Femur (tissue), 1 donor: ENCODE measurements at regions not wholly inside any gene's neighbourhood (a gene's known extent, or its start where the extent isn't known, plus 50 kb on each side); places are given as distances from the start of the nearest gene placed in this dataset.
"Not testable (repeated sequence)": the region's sequence is repeated elsewhere in the genome, so short reads cannot be mapped to it uniquely, and the experiment has no call there.

Experiments used
- DNase-seq: peaks from one replicate; pipeline ENCODE4 v3.0.0-alpha.2; 2017

GRCh38 chr9:66152406-66152805 lies 415.5 kb downstream of the FOXD4L4 start:
- DNase-seq: not testable (repeated sequence)

DNA sequence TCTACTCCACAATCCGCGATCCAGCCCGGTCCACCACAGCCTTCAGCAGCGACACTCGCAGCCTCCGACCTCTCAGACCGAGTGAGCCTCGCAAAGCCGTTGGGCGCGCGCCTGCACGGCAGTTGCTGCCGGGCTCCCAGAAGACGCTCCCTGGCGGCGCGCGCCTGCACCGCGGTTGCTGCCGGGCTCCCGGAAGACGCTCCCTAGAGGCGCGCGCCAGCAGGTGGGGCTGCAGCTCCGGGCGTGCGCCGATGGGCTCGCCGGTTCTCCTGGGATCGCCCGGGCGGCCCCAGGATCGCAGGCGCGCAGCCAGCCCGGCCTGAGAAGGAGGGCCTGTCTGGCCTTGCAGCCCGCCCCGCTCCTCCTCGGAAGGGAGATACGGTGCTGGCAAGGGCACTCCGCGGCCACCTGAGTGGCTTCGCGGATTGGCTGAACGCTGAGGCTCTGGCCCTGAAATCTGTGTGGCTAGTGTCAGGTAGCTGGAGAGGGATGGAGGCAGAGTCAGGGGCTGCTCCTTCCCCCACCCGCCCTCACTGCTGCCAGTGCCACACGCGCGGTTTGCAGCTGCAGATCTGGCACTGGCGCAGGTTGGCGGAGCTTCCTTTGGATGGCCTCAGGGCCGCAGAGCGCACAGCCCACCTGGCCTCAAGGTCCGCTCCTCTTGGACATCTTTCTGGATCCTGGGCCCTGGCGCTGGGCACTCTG lies 416.2 kb downstream of the FOXD4L4 start:
- DNase-seq: peak; percentile 17

- not testable (repeated sequence) for DNase-seq
Observed at GRCh38 chr9:66153971-66154691, 417.2 kb downstream of the FOXD4L4 start.

DNA sequence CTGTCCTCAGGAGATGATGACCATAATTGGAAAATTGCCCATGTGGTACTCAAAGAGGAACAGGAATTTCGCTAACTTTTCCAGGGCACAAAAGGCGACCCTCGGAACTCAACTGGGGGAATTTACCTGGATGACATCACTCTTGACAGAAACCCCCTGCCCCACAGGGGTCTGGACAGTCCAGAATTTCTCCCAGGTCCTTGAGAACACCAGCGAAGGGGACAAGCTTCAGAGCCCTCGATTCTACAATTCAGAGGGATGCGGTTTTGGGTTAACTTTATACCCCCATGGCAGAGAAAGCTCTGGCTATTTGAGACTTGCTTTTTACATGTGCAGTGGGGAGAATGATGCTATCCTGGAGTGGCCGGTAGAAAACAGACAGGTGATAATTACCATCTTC lies 445.4 kb downstream of the FOXD4L4 start:
- not testable (repeated sequence) for DNase-seq

GRCh38 chr9:66183648-66184047 lies 446.7 kb downstream of the FOXD4L4 start:
- DNase-seq: not testable (repeated sequence)

GRCh38 chr9:66197199-66197598 lies 460.3 kb downstream of the FOXD4L4 start:
- DNase-seq: not testable (repeated sequence)

DNA sequence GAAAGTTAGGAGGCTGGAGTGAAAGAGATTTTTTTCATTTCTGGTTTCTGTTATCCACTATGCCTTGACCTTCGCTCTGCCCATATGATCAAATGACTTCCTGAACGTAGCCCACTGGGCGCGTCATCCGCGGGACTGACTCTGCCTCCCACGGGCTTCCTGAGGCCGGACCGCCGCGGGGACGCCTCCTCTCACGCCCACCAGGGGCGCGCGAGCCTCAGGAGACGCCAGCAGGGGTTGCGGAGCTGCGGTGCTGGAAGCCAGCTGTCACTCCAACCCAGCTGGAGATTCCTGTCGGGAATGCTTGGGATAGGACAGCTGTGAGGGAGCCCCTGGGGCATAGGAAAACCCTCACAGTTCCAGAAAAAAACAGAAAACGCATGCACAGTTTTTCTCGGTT lies 461.5 kb downstream of the FOXD4L4 start:
- DNase-seq: not testable (repeated sequence)

DNA sequence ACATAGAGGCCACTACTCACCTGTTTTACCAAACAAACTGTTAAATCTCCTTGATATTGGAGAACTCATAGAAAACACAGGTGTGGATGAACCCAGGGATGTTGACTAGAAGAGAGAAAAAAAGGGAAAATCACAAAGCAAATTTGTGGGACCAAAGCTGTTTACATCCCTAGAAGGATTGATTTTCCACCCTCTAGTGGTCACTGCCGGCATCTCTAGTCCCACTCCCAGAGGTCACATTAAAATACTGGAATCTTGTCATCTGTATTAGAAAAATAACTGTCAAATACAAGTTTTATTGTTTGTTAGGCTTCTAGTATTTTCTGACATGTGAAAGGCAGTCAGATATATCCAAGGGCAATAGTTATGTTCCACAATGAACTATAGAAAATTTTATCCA lies 469.7 kb downstream of the FOXD4L4 start:
- DNase-seq: not testable (repeated sequence)

- not testable (repeated sequence) for DNase-seq
Observed at GRCh38 chr9:66207914-66208313, 471.0 kb downstream of the FOXD4L4 start.

GRCh38 chr9:66244763-66245162 lies 507.8 kb downstream of the FOXD4L4 start:
- DNase-seq: not testable (repeated sequence)

- not testable (repeated sequence) for DNase-seq
Observed at GRCh38 chr9:66245481-66245880, 508.5 kb downstream of the FOXD4L4 start.

- DNase-seq: not testable (repeated sequence)
Observed at GRCh38 chr9:66257581-66257980, 520.6 kb downstream of the FOXD4L4 start.

- DNase-seq: not testable (repeated sequence)
Observed at GRCh38 chr9:66261576-66261975, 524.6 kb downstream of the FOXD4L4 start.

GRCh38 chr9:66263621-66264020 lies 526.7 kb downstream of the FOXD4L4 start:
- DNase-seq: not testable (repeated sequence)

- not testable (repeated sequence) for DNase-seq
Observed at GRCh38 chr9:66264786-66265185, 527.8 kb downstream of the FOXD4L4 start.

- not testable (repeated sequence) for DNase-seq
Observed at GRCh38 chr9:66266202-66266601, 529.3 kb downstream of the FOXD4L4 start.

- DNase-seq: not testable (repeated sequence)
Observed at GRCh38 chr9:66266856-66267430, 530.0 kb downstream of the FOXD4L4 start.

- DNase-seq: not testable (repeated sequence)
Observed at GRCh38 chr9:66267684-66268083, 530.7 kb downstream of the FOXD4L4 start.

DNA sequence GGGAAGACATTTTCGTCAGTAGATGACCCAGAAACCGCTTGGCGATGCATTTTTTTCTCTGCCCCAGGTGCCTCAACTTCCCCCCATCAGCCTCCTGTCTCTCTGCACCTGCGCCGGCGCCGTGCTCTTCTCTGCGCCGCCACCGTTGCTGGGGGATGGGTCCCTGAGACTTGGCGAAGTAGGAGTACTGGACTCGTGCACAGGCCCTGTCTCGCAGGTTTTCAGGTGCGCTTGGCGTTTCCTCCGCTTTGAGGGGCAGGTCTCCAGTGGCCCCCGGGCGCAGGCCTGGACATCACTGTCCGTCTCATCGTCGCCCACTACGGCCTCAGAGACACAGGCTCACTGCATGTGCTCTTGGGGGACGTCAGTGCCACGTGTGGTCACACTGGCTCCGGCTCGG lies 532.1 kb downstream of the FOXD4L4 start:
- not testable (repeated sequence) for DNase-seq

DNA sequence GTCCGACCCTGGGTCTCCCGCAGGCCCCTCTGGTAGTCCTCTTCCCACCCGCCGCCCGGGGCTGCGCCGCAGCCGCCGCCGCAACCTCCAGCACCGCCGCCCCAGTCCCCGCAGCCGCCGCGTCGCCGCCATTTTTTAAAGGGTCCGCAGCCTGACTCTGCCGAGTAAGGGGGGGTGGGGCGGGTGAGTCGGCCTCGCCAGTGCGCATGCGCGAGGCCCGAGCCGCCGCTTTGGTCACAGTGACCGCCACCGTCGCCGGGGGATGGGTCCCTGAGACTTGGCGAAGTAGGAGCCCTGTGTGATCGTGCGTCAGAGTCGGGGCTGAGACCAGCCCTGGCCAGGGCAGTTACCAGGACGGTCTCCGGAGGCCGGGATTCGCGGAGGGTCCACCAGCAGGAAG lies 532.8 kb downstream of the FOXD4L4 start:
- not testable (repeated sequence) for DNase-seq

GRCh38 chr9:66278809-66279208 lies 541.9 kb downstream of the FOXD4L4 start:
- DNase-seq: not testable (repeated sequence)
